ENCODE measurements at regions not wholly inside any gene's neighbourhood (a gene's known extent, or its start where the extent isn't known, plus 50 kb on each side); places are given as distances from the start of the nearest gene placed in this dataset.

DNA sequence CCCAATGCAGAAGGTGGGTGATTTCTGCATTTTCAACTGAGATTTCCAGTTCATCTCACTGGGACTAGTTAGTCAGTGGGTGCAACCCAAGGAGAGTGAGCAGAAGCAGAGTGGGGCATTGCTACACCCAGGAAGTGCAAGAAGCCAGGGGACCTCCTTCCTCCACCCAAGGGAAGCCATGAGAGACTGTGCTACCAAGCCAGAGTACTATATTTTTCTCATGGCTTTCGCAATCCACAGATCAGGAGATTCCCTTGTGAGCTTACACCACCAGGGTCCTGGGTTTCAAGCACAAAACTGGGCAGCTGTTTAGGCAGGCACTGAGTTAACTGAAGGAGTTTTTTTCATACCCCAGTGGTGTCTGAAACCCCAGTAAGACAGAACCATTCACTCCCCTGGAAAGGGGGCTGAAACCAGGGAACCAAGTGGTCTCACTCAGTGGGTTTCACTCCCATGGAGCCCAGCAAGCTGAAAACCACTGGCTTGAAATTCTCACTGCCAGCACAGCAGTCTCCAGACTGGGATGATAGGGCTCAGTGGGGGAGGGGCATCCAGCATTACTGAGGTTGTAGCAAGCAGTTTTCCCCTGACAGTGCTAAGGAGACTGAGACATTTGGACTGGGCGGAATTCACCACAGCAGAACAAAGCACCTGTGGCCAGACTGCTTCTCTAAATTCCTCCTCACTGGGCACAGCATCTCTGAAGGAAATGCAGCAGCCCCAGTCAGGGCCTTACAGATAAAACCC lies 903.4 kb downstream of the TECRL start:
- DNase-seq (ENCODE audit: low spot score): no peak
- no peaks in the 10 kb centered on the region for H3K9me2 ChIP-seq (replicated peaks; ENCODE audit: insufficient read depth)
- no peaks in the 10 kb centered on the region for H3K27me3 ChIP-seq
- no peak overlapping the region for H3K4me3 ChIP-seq
- no peak overlapping the region for H2AFZ ChIP-seq
- no peak overlapping the region for H3K27ac ChIP-seq
- no peaks in the 10 kb centered on the region for H3K79me2 ChIP-seq
- no peak for TF ChIP-seq EZH2phosphoT487 (IDR thresholded peaks at IDR 0.05; ENCODE audit: low read depth, severe bottlenecking, unreplicated experiment)
- TF ChIP-seq EZH2 (IDR thresholded peaks at IDR 0.05; ENCODE audit: borderline replicate concordance): no peak
- TF ChIP-seq, protein P1, sequence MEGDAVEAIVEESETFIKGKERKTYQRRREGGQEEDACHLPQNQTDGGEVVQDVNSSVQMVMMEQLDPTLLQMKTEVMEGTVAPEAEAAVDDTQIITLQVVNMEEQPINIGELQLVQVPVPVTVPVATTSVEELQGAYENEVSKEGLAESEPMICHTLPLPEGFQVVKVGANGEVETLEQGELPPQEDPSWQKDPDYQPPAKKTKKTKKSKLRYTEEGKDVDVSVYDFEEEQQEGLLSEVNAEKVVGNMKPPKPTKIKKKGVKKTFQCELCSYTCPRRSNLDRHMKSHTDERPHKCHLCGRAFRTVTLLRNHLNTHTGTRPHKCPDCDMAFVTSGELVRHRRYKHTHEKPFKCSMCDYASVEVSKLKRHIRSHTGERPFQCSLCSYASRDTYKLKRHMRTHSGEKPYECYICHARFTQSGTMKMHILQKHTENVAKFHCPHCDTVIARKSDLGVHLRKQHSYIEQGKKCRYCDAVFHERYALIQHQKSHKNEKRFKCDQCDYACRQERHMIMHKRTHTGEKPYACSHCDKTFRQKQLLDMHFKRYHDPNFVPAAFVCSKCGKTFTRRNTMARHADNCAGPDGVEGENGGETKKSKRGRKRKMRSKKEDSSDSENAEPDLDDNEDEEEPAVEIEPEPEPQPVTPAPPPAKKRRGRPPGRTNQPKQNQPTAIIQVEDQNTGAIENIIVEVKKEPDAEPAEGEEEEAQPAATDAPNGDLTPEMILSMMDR (IDR thresholded peaks at IDR 0.05; ENCODE audit: poor library complexity): no peak
- H3K4me1 ChIP-seq (ENCODE audit: insufficient read depth): no peaks in the 10 kb centered on the region
- no peaks in the 10 kb centered on the region for H4K20me1 ChIP-seq (ENCODE audit: insufficient read depth, poor library complexity, severe bottlenecking)
- H3K9me3 ChIP-seq (ENCODE audit: low read depth): no peaks in the 10 kb centered on the region
- no peak overlapping the region for H3K4me2 ChIP-seq
- no peaks in the 10 kb centered on the region for H3K36me3 ChIP-seq (replicated peaks; ENCODE audit: insufficient read depth, low read depth)
- 81% methylated on average over 2 of the region's 2 CpGs for WGBS (ENCODE audit: low lambda C conversion rate, missing lambda C conversion rate)

DNA sequence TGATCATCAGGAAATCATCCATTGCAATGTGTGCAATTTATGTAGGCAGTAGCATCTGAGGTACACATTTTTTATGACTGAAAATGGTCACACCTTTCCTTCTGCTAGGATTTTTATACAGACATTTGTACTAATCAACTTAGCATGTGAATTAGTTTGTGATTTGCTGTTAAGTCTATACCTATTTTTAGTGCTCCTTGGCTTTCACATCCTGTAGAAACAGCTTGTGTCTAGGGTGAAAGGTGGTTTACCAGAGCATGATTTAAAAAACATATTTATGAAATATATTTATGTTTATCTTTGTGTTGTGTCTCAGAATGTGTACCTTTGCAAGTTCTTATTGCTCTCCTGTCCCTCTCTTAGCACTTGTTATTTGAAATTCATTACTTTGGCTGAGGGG lies 916.0 kb downstream of the TECRL start:
- H3K4me1 ChIP-seq (ENCODE audit: insufficient read depth): no peaks in the 10 kb centered on the region
- TF ChIP-seq EZH2 (IDR thresholded peaks at IDR 0.05; ENCODE audit: borderline replicate concordance) (no peak), EZH2phosphoT487 (IDR thresholded peaks at IDR 0.05; ENCODE audit: low read depth, severe bottlenecking, unreplicated experiment) (no peak)
- TF ChIP-seq, protein P1 (IDR thresholded peaks at IDR 0.05; ENCODE audit: poor library complexity): no peak
- H3K4me3 ChIP-seq: no peak overlapping the region
- no peaks in the 10 kb centered on the region for H4K20me1 ChIP-seq (ENCODE audit: insufficient read depth, poor library complexity, severe bottlenecking)
- H3K79me2 ChIP-seq: no peaks in the 10 kb centered on the region
- no peak overlapping the region for H3K4me2 ChIP-seq
- H3K27ac ChIP-seq: no peak overlapping the region
- no peaks in the 10 kb centered on the region for H3K9me2 ChIP-seq (replicated peaks; ENCODE audit: insufficient read depth)
- no peaks in the 10 kb centered on the region for H3K9me3 ChIP-seq (ENCODE audit: low read depth)
- DNase-seq (ENCODE audit: low spot score): no peak
- H3K36me3 ChIP-seq (replicated peaks; ENCODE audit: insufficient read depth, low read depth): no peaks in the 10 kb centered on the region
- H2AFZ ChIP-seq: no peak overlapping the region
- H3K27me3 ChIP-seq: no peaks in the 10 kb centered on the region

DNA sequence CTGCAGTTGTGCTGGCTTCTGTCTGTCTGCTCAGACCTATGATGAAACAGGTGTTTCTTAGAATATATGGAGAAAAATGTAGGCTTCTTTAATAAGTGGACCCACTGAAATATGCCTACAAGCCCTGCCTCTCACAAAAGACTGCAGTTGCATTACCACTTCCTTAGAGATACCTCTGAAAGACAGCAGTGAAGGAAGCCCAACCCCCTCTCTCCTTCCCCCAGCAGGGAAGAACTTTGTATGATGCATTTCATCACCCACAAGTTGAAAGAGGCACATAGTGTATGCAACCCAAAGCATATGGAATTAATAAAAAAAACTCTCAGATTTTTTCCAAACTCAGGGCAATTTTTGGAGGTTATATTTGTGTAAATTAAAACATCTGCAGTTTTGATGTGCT lies 916.7 kb downstream of the TECRL start:
- no peak overlapping the region for H3K27ac ChIP-seq
- H2AFZ ChIP-seq: no peak overlapping the region
- no peaks in the 10 kb centered on the region for H3K27me3 ChIP-seq
- H3K36me3 ChIP-seq (replicated peaks; ENCODE audit: insufficient read depth, low read depth): no peaks in the 10 kb centered on the region
- no peaks in the 10 kb centered on the region for H3K4me1 ChIP-seq (ENCODE audit: insufficient read depth)
- H3K4me2 ChIP-seq: no peak overlapping the region
- H3K79me2 ChIP-seq: no peaks in the 10 kb centered on the region
- TF ChIP-seq EZH2 (IDR thresholded peaks at IDR 0.05; ENCODE audit: borderline replicate concordance) (no peak), EZH2phosphoT487 (IDR thresholded peaks at IDR 0.05; ENCODE audit: low read depth, severe bottlenecking, unreplicated experiment) (no peak)
- TF ChIP-seq, protein P1 (IDR thresholded peaks at IDR 0.05; ENCODE audit: poor library complexity): no peak
- no peak overlapping the region for H3K4me3 ChIP-seq
- no peaks in the 10 kb centered on the region for H3K9me3 ChIP-seq (ENCODE audit: low read depth)
- no peak for DNase-seq (ENCODE audit: low spot score)
- H4K20me1 ChIP-seq (ENCODE audit: insufficient read depth, poor library complexity, severe bottlenecking): no peaks in the 10 kb centered on the region
- H3K9me2 ChIP-seq (replicated peaks; ENCODE audit: insufficient read depth): no peaks in the 10 kb centered on the region
